Neuronal stem cell (in vitro differentiated cells): ENCODE measurements at regions not wholly inside any gene's neighbourhood (a gene's known extent, or its start where the extent isn't known, plus 50 kb on each side); places are given as distances from the start of the nearest gene placed in this dataset.
"Not testable (repeated sequence)": the region's sequence is repeated elsewhere in the genome, so short reads cannot be mapped to it uniquely, and the experiment has no call there.

Experiments
- DNase-seq: peaks from one replicate; pipeline ENCODE4 v3.0.0-alpha.2; 2013; ENCODE audit warnings: low spot score
- H2AFZ ChIP-seq: one replicate; pipeline ENCODE4 v1.6.1; 2013; ENCODE audit warnings: mild to moderate bottlenecking, low read length, inconsistent platforms
- H2AK5ac ChIP-seq: 2 replicates; pipeline ENCODE4 v1.6.1; 2013; ENCODE audit warnings: low read depth, mild to moderate bottlenecking, inconsistent platforms, low read length, moderate library complexity, mixed read lengths
- H2BK120ac ChIP-seq: 2 replicates; pipeline ENCODE4 v1.6.1; 2013; ENCODE audit warnings: low read depth, mild to moderate bottlenecking, inconsistent platforms, low read length, moderate library complexity, mixed read lengths
- H2BK12ac ChIP-seq: one replicate; pipeline ENCODE4 v1.6.1; 2013; ENCODE audit warnings: low read length, inconsistent platforms
- H2BK15ac ChIP-seq: 2 replicates; pipeline ENCODE4 v1.6.1; 2013; ENCODE audit warnings: mild to moderate bottlenecking, low read length, inconsistent platforms, mixed read lengths
- H2BK5ac ChIP-seq: one replicate; pipeline ENCODE4 v1.6.1; 2013; ENCODE audit warnings: inconsistent platforms, mild to moderate bottlenecking, low read length, moderate library complexity
- H3K14ac ChIP-seq: one replicate; pipeline ENCODE4 v1.6.1; 2013; ENCODE audit warnings: low read length, inconsistent platforms
- H3K18ac ChIP-seq: 2 replicates; pipeline ENCODE4 v1.6.1; 2013; ENCODE audit warnings: low read length, inconsistent platforms
- H3K23ac ChIP-seq: 2 replicates; pipeline ENCODE4 v1.6.1; 2013; ENCODE audit warnings: low read depth, mild to moderate bottlenecking, mixed read lengths, low read length, inconsistent platforms; ENCODE audit not compliant: poor library complexity
- H3K27ac ChIP-seq: replicated peaks from 3 replicates; pipeline ENCODE4 v1.5.1; 2013; ENCODE audit warnings: low read length, inconsistent platforms
- H3K27me3 ChIP-seq, 3 experiments: 2 replicates each; pipeline ENCODE4 v1.6.1; 2013; ENCODE audit warnings: low read length in 3 of 3, mild to moderate bottlenecking in 2 of 3, inconsistent platforms in 1 of 3, low read depth in 1 of 3, mixed read lengths in 1 of 3, moderate library complexity in 1 of 3; ENCODE audit not compliant: control insufficient read depth in 3 of 3, insufficient read depth in 3 of 3
- H3K36me3 ChIP-seq, 2 donors: replicated peaks in 1 of 2; 2 replicates each; pipeline ENCODE4 v1.6.1; 2013; ENCODE audit warnings: low read length in 2 of 2; ENCODE audit not compliant: control insufficient read depth in 2 of 2, insufficient read depth in 2 of 2
- H3K4ac ChIP-seq: 2 replicates; pipeline ENCODE4 v1.6.1; 2013; ENCODE audit warnings: inconsistent platforms, mild to moderate bottlenecking, low read length, moderate library complexity
- H3K4me1 ChIP-seq, 2 donors: 1 replicate in 1 of 2; 2 replicates in 1 of 2; pipeline ENCODE4 v1.6.1; 2013; ENCODE audit warnings: low read length in 2 of 2, low read depth in 1 of 2; ENCODE audit not compliant: control insufficient read depth in 2 of 2, insufficient read depth in 1 of 2
- H3K4me2 ChIP-seq: one replicate; pipeline ENCODE4 v1.6.1; 2013; ENCODE audit warnings: mild to moderate bottlenecking, low read length, inconsistent platforms; ENCODE audit not compliant: insufficient read depth, poor library complexity, severe bottlenecking
- H3K4me3 ChIP-seq, 2 donors: 2 replicates each; pipeline ENCODE4 v1.5.1; 2013; ENCODE audit warnings: low read length in 2 of 2, mild to moderate bottlenecking in 2 of 2, inconsistent platforms in 1 of 2, moderate library complexity in 1 of 2
- H3K79me1 ChIP-seq: one replicate; pipeline ENCODE4 v1.6.1; 2013; ENCODE audit warnings: low read depth, mild to moderate bottlenecking, inconsistent platforms, low read length, moderate library complexity
- H3K9ac ChIP-seq: one replicate; pipeline ENCODE4 v1.6.1; 2013; ENCODE audit warnings: mild to moderate bottlenecking, low read depth, low read length, inconsistent platforms; ENCODE audit not compliant: poor library complexity
- H3K9me3 ChIP-seq, 2 donors: replicated peaks in 1 of 2; 2 replicates each; pipeline versions ENCODE3 to v1.6.1; 2013; ENCODE audit warnings: low read length in 2 of 2, mild to moderate bottlenecking in 2 of 2, inconsistent platforms in 1 of 2, low read depth in 1 of 2, mixed read lengths in 1 of 2, moderate library complexity in 1 of 2; ENCODE audit not compliant: control insufficient read depth in 2 of 2, insufficient read depth in 1 of 2
- H4K8ac ChIP-seq: one replicate; pipeline ENCODE4 v1.6.1; 2013; ENCODE audit warnings: low read depth, mild to moderate bottlenecking, inconsistent platforms, low read length, moderate library complexity
- H4K91ac ChIP-seq: one replicate; pipeline ENCODE4 v1.6.1; 2013; ENCODE audit warnings: low read length, low read depth, mild to moderate bottlenecking, inconsistent platforms; ENCODE audit not compliant: poor library complexity
- WGBS, 2 donors: extraction: QIAGEN DNeasy Blood & Tissue Kit; methylation state at CpG; one replicate each; pipeline ENCODE4 v1.1.7; 2013; ENCODE audit warnings: missing lambda C conversion rate in 2 of 2, mixed read lengths in 1 of 2; ENCODE audit not compliant: insufficient read length in 2 of 2, insufficient replicate concordance in 1 of 2; ENCODE audit errors: extremely low coverage in 2 of 2; 5-methylcytosine and 5-hydroxymethylcytosine counted together

DNA sequence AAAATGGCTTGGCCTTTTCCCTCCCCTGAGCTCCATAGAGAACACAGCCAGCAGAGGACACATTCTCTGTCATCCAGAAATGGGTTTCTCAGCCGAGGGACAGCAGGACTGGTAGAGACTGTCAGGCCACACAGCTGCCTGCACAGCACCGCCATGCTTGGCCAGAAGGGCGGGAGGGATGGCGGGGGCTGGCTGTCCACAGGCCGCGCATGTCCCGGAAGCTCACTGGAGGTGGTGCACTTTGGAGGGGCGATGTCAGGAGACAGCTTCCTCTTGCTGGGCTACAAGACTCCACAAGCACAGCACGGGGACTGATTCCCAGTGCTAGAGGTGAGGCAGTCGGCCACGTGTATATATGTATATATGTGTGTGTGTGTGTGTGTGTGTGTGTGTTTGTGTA lies 125.3 kb downstream of the GOLGA6L4 start:
- not testable (repeated sequence) for H2AFZ ChIP-seq, H3K4me1 ChIP-seq, H3K4me2 ChIP-seq, H3K27ac ChIP-seq, DNase-seq, H3K9ac ChIP-seq, H2BK15ac ChIP-seq, H3K27me3 ChIP-seq, H3K4me3 ChIP-seq, H2BK12ac ChIP-seq, H3K79me1 ChIP-seq, H3K18ac ChIP-seq, H2BK120ac ChIP-seq, H3K4ac ChIP-seq, H4K91ac ChIP-seq, H4K8ac ChIP-seq, H3K9me3 ChIP-seq, H3K23ac ChIP-seq, H3K36me3 ChIP-seq, H2BK5ac ChIP-seq, H3K14ac ChIP-seq, H2AK5ac ChIP-seq
- no CpG with 5 or more reads among the region's 11 CpGs for WGBS, 2 donors

DNA sequence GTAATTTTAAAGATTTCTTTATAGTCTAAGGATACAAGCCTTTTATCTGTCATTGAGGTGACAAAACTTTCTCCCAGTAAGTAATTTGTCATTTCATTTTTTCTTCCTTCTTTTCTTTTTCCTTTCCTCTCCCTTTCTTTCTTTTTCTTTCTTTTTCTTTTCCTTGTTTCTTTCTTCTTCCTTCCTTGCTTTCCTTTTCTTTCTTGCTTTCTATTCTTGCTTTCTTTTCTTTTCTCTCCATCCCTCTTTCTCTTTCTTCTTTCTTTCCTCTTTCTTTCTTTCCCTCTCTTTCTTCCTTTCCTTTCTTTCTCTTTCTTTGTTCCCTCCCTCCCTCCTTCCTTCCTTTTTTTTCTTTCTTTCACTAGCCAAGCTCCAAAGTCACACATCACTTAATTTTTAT lies 148.8 kb downstream of the GOLGA6L4 start:
- H3K27me3 ChIP-seq, H3K4ac ChIP-seq, H3K36me3 ChIP-seq, H2BK5ac ChIP-seq, H3K9me3 ChIP-seq, DNase-seq, H2AK5ac ChIP-seq, H3K79me1 ChIP-seq, H3K4me1 ChIP-seq, H4K8ac ChIP-seq, H3K4me3 ChIP-seq, H3K18ac ChIP-seq, H3K14ac ChIP-seq, H3K23ac ChIP-seq, H2BK12ac ChIP-seq, H3K9ac ChIP-seq, H2BK15ac ChIP-seq, H3K4me2 ChIP-seq, H4K91ac ChIP-seq, H3K27ac ChIP-seq, H2BK120ac ChIP-seq, H2AFZ ChIP-seq: not testable (repeated sequence)

GRCh38 chr15:84387086-84387485 lies 151.5 kb downstream of the GOLGA6L4 start:
- Histone ChIP-seq H2BK15ac (no peak overlapping the region), H3K79me1 (no peaks in the 10 kb centered on the region), H3K23ac (no peak overlapping the region), H2BK120ac (no peak overlapping the region), H4K91ac (no peak overlapping the region), H3K36me3 (no peaks in the 10 kb centered on the region), H3K4me3 (no peak overlapping the region), H2BK12ac (no peak overlapping the region), H4K8ac (no peak overlapping the region), H3K27ac (no peak overlapping the region), H3K14ac (no peak overlapping the region), H2BK5ac (no peak overlapping the region), H3K4ac (no peak overlapping the region), H2AK5ac (no peak overlapping the region), H3K4me2 (no peak overlapping the region), H2AFZ (no peak overlapping the region), H3K27me3 (no peaks in the 10 kb centered on the region), H3K18ac (no peak overlapping the region), H3K4me1 (no peaks in the 10 kb centered on the region), H3K9ac (no peak overlapping the region), H3K9me3 (no peaks in the 10 kb centered on the region)
- no CpG with 5 or more reads among the region's 8 CpGs for WGBS, 2 donors
- DNase-seq = no peak

DNA sequence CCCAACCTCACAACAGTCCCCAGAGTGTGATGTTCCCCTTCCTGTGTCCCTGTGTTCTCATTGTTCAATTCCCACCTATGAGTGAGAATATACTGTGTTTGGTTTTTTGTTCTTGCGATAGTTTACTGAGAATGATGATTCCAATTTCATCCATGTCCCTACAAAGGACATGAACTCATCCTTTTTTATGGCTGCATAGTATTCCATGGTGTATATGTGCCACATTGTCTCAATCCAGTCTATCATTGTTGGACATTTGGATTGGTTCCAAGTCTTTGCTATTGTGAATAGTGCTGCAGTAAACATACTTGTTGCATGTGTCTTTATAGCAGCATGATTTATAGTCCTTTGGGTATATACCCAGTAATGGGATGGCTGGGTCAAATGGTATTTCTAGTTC lies 152.6 kb downstream of the GOLGA6L4 start:
- DNase-seq, H2AK5ac ChIP-seq, H3K23ac ChIP-seq, H3K27ac ChIP-seq, H3K36me3 ChIP-seq, H2BK120ac ChIP-seq, H4K8ac ChIP-seq, H3K18ac ChIP-seq, H2AFZ ChIP-seq, H3K4me3 ChIP-seq, H3K9me3 ChIP-seq, H4K91ac ChIP-seq, H3K27me3 ChIP-seq, H3K9ac ChIP-seq, H3K4ac ChIP-seq, H3K4me1 ChIP-seq, H2BK5ac ChIP-seq, H3K4me2 ChIP-seq, H3K79me1 ChIP-seq, H2BK12ac ChIP-seq, H3K14ac ChIP-seq, H2BK15ac ChIP-seq: not testable (repeated sequence)
- no CpG with 5 or more reads among the region's 1 CpG for WGBS, 2 donors
